Activated naive CD4-positive, alpha-beta T cell (primary cell): ENCODE measurements at regions not wholly inside any gene's neighbourhood (a gene's known extent, or its start where the extent isn't known, plus 50 kb on each side); places are given as distances from the start of the nearest gene placed in this dataset.

Experiments
- DNase-seq, 4 experiments: peaks; one replicate each; lab custom pipeline; 2025; lab: John Stamatoyannopoulos, UW

DNA sequence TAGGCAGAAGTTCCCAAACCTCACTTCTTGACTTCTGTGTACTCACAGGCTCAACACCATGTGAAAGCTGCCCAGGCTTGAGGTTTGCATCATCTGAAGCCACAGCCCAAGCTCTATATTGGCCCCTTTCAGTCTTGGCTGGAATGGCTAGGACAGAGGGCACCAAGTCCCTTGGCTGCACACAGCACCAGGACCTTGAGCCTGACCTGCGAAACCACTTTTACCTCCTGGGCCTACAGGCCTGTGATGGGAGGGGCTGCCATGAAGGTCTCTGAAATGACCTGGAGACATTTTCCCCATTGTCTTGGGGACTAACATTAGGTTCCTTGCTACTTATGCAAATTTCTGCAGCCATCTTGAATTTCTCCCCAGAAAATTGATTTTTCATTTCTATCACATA, 288.3 kb upstream of the ZC3H12C start:
- no peak for DNase-seq

DNA sequence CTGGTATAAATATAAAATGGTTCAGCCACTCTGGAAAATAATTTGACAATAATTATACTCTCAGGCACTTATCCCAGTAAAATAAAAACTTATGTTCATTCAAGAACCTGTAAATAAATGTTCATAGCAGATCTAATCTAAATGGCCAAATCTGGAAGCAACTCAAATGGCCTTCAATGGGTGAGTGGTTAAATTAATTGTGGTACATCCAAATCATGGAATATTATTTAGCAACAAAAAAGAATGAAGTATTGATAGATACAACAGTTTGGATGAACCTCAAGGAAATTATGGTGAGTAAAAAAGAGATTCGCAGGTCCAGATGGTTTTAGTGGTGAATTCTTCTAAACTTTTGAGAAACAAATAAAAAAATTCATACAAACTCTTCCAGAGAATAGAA, 287.0 kb upstream of the ZC3H12C start:
- no peak for DNase-seq

DNA sequence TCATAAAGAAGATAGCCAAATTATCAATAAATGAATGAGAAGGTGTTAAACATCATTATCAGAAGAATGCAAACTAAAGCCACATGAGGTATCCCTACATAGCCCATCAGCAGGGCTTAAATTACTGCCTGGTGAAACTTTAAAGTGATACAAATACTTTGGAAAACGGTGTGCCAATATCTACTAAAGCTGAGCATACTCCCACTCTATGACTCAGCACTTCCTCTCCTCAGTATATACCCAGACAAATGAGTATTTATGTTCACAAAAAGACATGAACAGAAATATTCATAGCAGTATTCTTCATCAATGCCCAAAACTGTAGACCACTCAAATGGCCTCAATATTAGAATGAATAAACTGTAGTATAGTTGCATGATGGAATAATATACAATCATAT, 284.6 kb upstream of the ZC3H12C start:
- DNase-seq = no peak

DNA sequence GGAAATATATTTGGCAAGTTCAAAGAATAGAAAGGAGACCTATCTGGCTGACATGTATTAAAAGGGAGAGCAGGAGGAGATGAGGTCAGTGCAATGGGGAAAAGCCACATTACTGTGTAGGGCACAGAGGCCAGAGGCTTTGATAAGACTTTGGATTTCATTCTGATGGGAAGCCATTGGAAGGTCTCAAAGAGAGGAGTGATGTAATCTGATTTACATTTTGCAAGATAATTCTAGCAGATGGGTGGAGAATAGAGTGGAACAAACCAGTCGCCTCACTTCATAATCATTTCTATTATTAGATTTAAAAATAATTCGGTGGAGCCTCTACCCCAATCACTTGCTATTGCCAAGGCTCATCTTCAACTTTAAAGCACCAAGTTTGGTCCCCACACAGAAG, 278.4 kb upstream of the ZC3H12C start:
- DNase-seq = no peak

DNA sequence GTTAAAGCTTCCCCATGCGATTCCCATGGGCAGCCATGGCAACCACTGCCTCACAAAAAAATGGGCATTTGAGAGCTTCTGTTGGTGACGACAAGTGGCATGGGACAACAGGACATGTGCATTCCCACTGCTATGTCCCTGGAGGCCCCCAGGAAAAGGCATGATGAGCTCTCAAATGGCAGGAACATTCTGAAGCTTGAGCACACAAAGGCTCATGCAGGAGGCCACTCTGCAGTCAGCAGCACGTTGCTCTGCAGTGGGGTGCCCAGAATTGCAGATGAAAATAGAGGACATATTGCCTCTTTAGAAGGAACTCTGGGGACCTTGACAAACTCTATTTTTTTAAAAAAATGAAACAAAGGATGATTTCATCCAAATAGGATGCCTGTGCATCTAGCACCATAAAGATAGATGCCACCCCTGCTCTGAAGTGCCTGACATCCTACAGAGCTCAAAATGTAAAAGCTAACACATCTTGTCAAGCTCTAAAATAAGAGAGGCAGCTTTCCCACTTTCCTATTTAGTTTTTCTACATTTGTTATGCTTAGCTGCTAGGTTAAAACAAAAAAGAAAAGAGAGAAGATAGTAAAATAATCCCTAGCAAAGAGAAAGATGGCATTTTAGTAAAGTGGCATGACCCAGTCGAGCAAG, 277.6 kb upstream of the ZC3H12C start:
- no peak for DNase-seq

DNA sequence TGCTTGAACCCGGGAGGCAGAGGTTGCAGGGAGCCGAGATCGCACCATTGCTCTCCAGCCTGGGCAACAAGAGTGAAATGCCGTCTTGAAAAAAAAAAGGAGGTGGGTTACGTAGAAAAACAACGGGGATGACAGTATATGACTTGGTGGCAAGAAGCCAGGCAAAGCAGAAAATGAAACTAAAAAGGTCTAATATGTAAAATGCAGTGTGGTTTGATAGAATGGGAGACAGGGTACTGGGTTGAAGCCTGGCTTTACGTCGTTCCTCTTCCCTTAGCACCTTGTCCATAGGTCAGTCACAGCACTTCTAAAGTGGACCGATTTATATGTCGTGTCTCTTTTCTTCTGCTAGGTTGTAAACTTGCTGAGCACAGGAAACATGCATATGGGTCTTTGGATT, 274.9 kb upstream of the ZC3H12C start:
- no peak for DNase-seq

DNA sequence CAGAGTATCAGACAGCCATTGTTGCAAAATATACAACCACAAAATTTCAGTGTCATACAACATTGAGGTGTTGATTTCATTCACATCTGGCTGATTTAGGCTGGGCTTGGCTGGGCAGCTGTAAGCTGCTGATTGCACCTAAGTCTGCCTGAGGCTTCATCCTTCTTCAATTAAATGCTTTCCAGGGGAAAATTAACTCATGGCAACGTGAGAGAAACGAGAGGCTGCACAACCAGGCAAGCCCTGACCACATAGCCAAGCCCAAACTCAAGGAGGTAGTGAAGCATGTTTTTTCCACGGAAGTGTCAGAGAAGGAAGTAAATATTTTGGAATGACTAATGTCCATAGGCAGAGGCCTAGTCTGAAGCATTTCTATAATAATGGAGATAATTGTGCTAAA, 273.8 kb upstream of the ZC3H12C start:
- no peak for DNase-seq

DNA sequence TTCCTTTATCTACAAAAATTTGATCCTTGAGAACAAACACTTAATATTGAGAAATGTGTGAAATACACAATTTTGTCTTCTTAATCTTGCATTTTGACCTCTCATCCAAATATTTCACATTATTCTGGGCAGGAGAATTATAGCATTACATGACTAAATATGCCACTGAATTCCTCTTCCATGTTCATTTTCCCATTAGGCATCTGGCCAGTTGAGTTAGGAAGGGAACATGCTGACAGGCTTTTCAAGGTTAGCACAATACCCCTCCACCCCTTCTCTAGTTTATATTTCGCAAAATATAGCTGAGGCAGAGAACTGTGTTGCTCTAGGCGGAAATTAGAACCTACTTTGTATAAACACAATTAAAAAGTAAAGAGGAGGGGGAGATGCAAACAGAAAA, 271.7 kb upstream of the ZC3H12C start:
- DNase-seq = no peak

DNA sequence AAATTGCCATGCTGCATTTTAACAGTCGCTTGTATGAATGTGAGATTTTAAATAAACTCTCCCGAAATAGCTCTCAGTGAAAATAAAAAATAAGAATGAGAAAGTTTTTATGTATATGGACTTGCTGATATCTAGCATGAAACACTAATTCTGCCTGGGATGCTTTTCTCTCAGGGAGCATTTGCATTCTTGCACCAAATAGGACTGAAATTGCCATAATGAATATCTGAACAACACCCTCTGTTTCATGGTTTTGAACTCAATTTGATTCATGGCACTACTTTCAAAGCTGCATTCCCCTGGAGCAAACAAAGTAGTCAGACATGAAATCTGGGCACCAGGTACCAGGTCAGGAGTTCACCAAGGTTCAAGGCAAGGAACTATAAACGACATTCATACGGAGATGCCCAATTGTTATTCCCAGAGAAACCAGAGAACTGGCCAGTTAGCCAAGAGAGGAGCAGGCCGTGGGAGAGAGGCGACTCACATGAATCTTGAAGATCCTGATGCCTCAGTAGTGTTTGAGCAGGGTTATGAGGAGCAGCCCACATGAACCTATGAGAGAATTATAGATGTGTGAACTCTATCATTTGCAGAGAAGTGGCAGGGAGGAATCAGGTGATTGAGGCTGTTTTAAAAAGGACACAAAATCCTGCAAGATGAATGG, 270.6 kb upstream of the ZC3H12C start:
- DNase-seq = no peak

DNA sequence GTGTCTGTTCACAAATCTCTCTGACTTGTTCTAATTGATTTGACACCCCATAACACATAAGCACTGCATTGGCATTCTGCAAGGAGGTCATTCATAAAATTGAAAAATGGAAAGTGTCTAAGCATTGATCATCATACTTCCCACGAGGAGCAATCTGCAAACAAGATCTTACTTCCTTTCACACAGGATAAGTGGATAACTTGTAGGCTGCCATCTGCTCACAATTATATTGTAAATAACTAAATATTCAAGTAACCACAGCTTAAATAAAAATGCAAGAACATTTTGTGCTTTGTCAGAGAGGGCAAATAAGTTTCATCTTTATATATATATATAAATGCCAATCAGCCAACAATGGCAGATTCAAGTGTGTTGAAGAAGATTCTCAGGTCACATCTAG, 264.8 kb upstream of the ZC3H12C start:
- DNase-seq = no peak

DNA sequence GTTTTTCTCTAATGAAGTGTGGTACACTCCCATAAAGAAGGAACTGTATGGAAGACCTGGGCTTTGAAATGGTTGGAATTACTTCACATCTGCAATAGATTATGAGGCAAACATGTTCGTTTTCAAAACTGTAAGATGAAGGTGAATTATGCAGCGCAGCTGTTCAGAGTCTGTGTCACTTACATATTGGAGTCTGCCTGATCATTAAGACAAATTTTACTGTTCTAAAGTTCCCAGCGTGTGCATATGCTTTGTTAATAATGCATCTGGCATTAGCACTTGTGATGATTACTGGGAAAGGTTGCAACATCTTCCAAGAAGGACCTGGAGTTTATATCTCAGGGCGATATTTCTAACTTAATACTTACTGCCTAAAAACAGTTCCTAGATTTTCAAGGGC, 255.2 kb upstream of the ZC3H12C start:
- no peak for DNase-seq

DNA sequence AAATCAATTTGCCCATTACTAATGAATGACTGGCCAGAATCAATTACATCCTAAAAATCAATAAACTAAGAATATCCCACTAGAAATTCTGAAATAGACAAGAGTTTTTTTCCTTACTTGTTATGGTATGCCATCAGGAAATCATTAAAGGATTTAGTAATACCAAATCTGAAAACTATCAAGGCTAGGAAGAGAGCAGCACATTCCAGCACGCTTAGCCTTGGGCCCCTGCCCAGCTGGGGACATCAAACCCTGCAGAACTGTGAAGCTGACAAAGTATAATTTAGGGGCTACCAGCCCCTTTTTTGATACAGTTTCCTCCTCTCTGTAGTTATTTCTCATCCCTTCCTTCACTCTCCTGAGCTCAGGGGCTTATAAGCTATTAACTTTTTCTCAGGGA, 247.8 kb upstream of the ZC3H12C start:
- DNase-seq = no peak

DNA sequence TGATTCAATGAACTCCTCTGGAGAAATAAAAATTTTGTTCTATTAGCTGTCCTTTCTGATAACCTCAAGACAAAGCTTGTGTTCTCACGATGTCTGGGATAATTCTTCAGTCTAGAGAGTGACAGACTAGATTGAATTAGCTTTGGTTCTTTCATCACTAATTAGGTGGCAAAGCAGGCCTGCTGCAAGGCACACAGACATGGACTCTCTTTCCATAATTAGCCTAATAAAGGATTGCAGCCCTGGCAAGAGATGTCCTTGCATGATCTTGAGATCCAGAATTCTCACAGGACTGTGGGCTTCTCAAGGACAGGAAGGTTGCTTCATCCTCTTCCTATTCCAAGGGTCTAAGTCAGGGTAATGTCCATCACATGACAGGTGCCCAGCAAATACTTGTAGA, 245.6 kb upstream of the ZC3H12C start:
- DNase-seq = no peak

DNA sequence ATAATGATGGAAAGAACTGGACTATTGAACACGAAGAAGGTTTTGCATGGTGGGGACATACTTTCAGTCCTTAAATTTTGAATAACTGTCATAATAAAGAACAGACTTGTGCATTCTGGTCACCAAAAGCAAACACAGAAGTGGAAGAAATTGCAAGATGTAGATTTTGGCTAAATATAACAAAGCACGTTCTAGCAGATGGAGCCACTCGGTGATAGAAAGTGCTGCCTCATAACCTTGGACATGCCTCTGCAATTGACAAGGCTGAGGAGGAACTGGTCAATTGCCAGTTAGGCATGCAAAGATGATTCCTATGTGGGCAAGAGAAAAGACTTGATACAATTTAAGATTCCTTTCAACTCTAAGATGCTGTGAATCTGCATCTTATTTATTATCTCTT, 244.1 kb upstream of the ZC3H12C start:
- no peak for DNase-seq

DNA sequence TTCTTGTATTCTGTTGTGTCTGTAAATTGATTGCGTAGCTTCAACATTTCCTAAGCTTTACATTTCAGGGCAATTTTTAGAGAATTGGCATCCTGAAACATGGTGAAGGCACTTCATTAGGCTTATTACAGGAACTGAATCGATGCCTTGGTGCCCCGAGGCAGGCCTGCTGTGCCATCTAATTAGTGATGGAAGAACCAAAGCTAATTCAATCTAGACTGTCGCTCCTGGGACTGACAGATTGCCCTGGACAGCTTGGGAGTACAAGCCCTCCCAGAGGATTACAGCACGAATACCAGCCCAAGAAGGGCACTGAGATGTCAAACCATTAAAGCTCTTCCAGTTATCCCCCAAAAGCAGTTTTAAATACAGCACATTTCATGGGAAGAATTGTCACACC, 243.2 kb upstream of the ZC3H12C start:
- no peak for DNase-seq

DNA sequence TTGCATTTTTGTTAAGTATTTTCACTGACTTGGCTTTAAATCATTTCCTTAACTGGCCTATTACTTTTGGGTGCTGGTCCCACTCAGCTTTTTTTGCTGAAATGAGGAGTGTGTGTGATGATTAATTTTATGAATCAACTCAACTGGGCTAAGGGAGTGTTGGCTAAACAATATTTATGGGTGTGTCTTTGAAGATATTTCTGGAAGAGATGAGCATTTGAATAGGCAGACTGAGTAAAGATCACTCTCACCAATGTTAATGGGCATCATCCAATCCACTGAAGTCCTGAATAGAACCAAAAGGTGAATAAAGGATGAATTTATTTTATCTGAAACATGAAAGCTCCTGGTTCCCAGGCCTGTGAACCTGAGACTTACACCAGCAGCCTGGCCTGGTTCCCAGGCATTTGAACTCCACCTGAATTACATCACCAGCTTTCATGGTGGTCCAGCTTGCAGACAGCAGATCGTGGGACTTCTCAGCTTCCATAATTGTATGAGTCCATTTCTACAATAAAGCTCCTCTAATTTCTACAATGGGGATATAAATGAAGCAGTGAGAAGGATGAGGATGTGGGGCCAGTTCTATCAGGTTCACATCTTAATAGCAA, 241.3 kb upstream of the ZC3H12C start:
- DNase-seq = no peak

DNA sequence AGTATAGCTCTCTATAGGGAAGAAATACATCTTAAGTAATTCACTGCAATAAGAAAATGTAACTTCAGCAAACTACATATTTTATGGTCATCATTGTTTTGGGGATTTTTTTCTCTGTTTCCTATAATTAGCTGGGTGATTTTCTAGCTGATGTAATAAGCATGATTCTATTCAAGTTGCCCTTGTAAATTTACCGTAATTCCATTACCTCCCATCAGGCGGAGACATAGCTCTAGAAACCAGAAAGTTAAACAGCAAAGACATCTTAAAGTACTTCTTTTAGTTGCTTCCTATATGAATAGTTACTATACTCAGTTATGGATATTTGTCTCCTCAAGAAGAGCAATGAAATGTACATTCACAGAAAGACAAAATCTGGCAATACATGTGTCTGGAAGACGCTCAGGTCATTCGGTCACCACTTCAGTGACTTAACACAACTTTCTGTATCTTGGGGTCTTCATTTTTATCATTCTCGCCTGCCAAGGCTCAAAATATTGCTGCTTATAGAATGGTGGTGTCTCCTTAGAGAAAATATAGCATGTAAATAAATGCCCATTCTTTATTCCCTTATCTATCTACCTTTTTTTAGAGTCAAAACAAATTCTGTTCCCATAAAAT, 239.9 kb upstream of the ZC3H12C start:
- DNase-seq = no peak

DNA sequence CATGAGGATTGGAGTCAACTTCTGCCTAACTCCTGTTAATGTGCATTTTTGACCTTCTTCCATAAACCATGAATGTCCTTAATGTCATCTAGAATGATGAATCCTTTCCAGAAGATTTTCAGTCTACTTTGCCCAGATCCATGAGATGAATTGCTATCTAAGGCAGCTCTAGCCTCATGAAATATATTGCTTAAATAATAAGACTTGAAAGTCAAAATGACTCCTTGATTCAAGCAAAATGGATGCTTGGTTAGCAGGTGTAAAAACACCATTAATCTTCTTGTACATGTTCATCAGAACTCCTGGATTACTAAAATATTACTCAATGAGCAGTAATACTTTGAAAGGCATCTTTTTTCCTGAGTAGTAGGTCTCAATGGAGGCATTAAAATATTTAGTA, 238.5 kb upstream of the ZC3H12C start:
- DNase-seq = no peak

DNA sequence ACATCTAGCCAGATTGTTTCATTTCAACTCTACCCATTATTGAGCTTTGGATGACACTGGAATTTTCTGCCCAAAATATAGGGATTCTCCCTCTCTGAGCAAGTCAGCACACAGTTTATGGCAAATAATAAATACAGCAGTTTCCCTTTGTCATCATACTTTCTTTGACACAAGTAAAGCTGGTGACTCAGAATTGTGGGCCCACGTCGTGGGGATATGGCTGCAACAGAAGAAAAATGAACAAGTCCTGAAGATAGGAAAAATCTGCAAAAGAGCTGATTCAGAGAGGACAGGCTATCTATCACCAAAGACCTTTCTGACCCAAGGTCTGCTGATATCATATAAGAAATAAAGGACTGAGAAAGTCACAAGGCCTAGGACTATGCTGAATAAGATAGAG, 236.3 kb upstream of the ZC3H12C start:
- no peak for DNase-seq

DNA sequence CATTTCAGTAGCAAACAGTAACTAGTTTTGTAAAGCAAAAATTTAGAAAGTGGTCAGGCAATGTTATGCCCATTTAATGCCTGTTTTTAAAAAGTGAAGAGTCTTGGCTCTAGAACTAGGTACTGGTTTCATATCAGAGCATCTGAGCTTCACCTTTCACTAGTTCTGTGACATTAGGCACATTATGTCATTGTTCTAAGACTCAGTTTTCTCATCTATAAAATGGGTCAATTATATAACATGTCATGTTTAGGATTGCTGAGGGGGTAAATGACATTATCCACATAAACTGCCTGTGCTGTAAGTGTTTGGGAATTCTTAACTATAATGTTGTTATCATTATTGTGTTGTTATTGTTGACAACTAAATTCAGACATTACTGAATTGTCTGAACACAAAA, 235.6 kb upstream of the ZC3H12C start:
- no peak for DNase-seq

DNA sequence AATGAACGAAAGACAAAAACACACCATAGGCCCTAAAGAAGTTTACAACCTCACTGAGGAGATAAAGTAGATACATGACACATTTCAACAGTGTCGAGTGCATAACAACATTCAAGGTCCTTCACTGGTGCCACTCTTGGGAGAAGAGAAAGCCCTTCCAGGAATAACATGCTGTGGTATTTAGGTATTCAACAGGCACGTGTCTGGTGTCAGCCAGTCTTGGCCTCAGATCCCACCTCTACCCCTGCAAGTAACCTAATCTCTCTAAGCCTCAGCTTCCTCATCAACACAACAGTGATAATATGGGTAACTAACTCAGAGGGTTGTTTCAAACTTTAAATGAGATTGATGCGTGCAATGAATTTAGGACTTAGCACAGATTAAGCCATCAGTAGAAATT, 235.0 kb upstream of the ZC3H12C start:
- no peak for DNase-seq

DNA sequence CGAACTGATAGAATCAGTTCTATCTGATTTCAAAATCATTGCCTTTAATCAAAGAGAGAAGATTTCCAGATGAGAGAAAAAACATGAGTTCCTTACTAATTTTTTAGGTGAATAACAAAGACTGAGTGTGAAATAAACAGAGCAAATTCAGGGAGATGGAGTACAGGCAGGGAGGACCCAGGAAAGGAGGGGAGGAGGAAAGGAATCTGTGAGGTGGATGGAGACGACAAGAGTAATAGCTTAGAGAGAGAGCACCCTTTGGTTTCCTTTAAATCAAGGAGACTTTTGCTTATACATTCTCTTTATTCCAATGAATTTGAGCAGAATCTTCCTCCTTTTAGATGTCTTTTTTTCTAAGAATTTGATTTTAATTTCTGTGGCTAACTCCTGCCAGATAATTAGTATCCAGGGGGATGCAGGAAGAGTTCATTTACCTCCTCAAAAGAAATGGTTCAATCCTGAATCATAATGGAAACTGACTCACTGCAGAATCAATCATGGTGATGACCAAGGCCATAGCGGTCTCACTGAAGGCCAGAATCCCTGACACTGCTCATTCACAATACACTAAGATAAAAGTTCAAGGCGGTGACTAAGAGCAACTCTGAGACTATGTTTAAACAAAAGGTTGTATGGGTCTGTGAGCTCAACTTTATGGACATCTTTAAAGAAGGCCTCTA, 234.0 kb upstream of the ZC3H12C start:
- no peak for DNase-seq

DNA sequence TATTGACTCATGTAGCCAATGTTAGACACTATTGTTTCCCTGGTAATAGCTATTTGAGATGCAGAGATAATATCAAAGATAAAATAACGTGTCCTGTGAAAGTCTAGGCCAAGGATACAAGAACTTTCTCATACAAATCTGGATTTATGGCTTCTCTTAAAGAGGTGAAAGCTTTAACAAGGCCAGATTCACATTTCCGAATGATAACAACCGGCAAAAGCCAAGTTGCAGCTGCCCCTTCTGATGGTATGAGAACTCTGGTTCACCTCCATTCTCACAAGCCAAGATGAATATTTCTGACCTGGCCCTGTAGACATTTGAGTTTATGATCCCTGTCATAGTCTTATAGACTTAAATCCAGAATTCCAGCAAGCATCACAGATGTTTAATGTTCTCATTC, 230.4 kb upstream of the ZC3H12C start:
- DNase-seq = no peak
